WTC11 (cell line): ENCODE measurements at regions not wholly inside any gene's neighbourhood (a gene's known extent, or its start where the extent isn't known, plus 50 kb on each side); places are given as distances from the start of the nearest gene placed in this dataset.
A peak's percentile ranks its signal among the peaks of the same experiment; 100 is the strongest.
"Not testable (repeated sequence)": the region's sequence is repeated elsewhere in the genome, so short reads cannot be mapped to it uniquely, and the experiment has no call there.

Source experiments
- ATAC-seq: fragments of 200-7000 bp; cut with Tn5 transposase; 2 replicates; pipeline ENCODE4 v1.10.0; 2021; ENCODE audit warnings: mild to moderate bottlenecking, moderate library complexity
- CTCF ChIA-PET: fragments of 300-600 bp; sonication (Branson Sonifier 250); formaldehyde crosslinking; loops from one replicate; lab custom pipeline; 2021; ENCODE audit warnings: antibody characterized with exemption; lab: Charles Lee
- POLR2A ChIA-PET: fragments of 350-600 bp; sonication (Branson Sonifier 250); formaldehyde crosslinking; loops from one replicate; lab custom pipeline; 2021; ENCODE audit warnings: antibody characterized with exemption; lab: Charles Lee
- DNase-seq: peaks from one replicate; pipeline ENCODE4 v3.0.0; 2021; ENCODE audit warnings: low spot score
- H3K27ac Mint-ChIP-seq: 2 replicates; pipeline ENCODE4 v1.8.0; 2021; ENCODE audit warnings: mixed read lengths
- H3K27me3 Mint-ChIP-seq: 2 replicates; pipeline ENCODE4 v1.8.0; 2021; ENCODE audit warnings: low read depth, mild to moderate bottlenecking, moderate library complexity, mixed read lengths
- H3K36me3 Mint-ChIP-seq: 2 replicates; pipeline ENCODE4 v1.8.0; 2021; ENCODE audit warnings: mixed read lengths
- H3K4me1 Mint-ChIP-seq: 2 replicates; pipeline ENCODE4 v1.8.0; 2022; ENCODE audit warnings: mixed read lengths
- H3K4me3 Mint-ChIP-seq: 2 replicates; pipeline ENCODE4 v1.8.0; 2021; ENCODE audit warnings: mild to moderate bottlenecking, moderate library complexity, mixed read lengths
- H3K9me3 Mint-ChIP-seq: 2 replicates; pipeline ENCODE4 v1.8.0; 2021; ENCODE audit warnings: mixed read lengths
- AR ChIP-seq: fragments of 250-450 bp; sonication (Bioruptor Pico); IDR thresholded peaks from 2 replicates; pipeline ENCODE4 v1.9.0; 2021; ENCODE audit warnings: mild to moderate bottlenecking
- ATF2 ChIP-seq: sonication (generic); formaldehyde crosslinking; IDR thresholded peaks from 2 replicates; pipeline ENCODE4 v1.8.1; 2022; ENCODE audit warnings: low read depth, missing genetic modification reagents, borderline replicate concordance
- ATF6 ChIP-seq: sonication (generic); formaldehyde crosslinking; IDR thresholded peaks from 2 replicates; pipeline ENCODE4 v1.8.1; 2023; ENCODE audit warnings: mild to moderate bottlenecking, missing genetic modification reagents
- CDX4 ChIP-seq: fragments of 250-450 bp; sonication (Bioruptor Pico); IDR thresholded peaks from 2 replicates; pipeline ENCODE4 v1.9.0; 2021; ENCODE audit warnings: moderate library complexity, mild to moderate bottlenecking, inconsistent platforms, borderline replicate concordance
- ETV6 ChIP-seq: sonication (generic); formaldehyde crosslinking; IDR thresholded peaks from 2 replicates; pipeline ENCODE4 v1.8.1; 2022; ENCODE audit warnings: mild to moderate bottlenecking, missing genetic modification reagents
- HMGXB4 ChIP-seq: sonication (generic); formaldehyde crosslinking; IDR thresholded peaks from 2 replicates; pipeline ENCODE4 v1.8.1; 2023; ENCODE audit warnings: mild to moderate bottlenecking, moderate library complexity, missing genetic modification reagents
- NR1H2 ChIP-seq: sonication (generic); formaldehyde crosslinking; IDR thresholded peaks from 2 replicates; pipeline ENCODE4 v1.9.0; 2021; ENCODE audit warnings: mild to moderate bottlenecking, moderate library complexity, missing genetic modification reagents
- PRRX2 ChIP-seq: fragments of 250-450 bp; sonication (Bioruptor Pico); IDR thresholded peaks from 2 replicates; pipeline ENCODE4 v1.8.0; 2021; ENCODE audit warnings: mild to moderate bottlenecking
- STAT6 ChIP-seq: sonication (generic); formaldehyde crosslinking; conservative IDR thresholded peaks from 2 replicates; pipeline ENCODE4 v1.8.1; 2023; ENCODE audit warnings: mild to moderate bottlenecking, low read depth, missing genetic modification reagents, moderate library complexity
- ZNF219 ChIP-seq: sonication (generic); formaldehyde crosslinking; IDR thresholded peaks from 2 replicates; pipeline ENCODE4 v1.8.0; 2023; ENCODE audit warnings: missing genetic modification reagents, mild to moderate bottlenecking, borderline replicate concordance
- ZNF512 ChIP-seq: sonication (generic); formaldehyde crosslinking; IDR thresholded peaks from 2 replicates; pipeline ENCODE4 v1.8.1; 2022; ENCODE audit warnings: missing genetic modification reagents, borderline replicate concordance

- Mint-ChIP-seq H3K27me3 (peaks cover 60% of the 10 kb centered on the region), H3K27ac (no peak overlapping the region), H3K9me3 (no peaks in the 10 kb centered on the region; the same call in 1 of the 2 replicates), H3K4me1 (peaks cover 6% of the 10 kb centered on the region), H3K4me3 (peak overlapping the region; percentile 68), H3K36me3 (no peaks in the 10 kb centered on the region)
- ChIA-PET POLR2A (no interaction called here), CTCF (no interaction called here)
- no peak for DNase-seq
- peak; percentile 95 for TF ChIP-seq ZNF512 (CRISPR knock-in tag)
- no peak for TF ChIP-seq ATF2
- ATAC-seq = no peak
These were observed 152.4 kb downstream of the ANKRD30BL start for GRCh38 chr2:132009177-132009873.

- H3K36me3 Mint-ChIP-seq, H3K4me1 Mint-ChIP-seq, H3K4me3 Mint-ChIP-seq, DNase-seq, CTCF ChIA-PET, H3K27me3 Mint-ChIP-seq, H3K27ac Mint-ChIP-seq, POLR2A ChIA-PET, ATAC-seq, H3K9me3 Mint-ChIP-seq: not testable (repeated sequence)
These were observed 171.0 kb downstream of the ANKRD30BL start for GRCh38 chr2:131990751-131991150.

GRCh38 chr2:131966671-131967070 is 195.1 kb downstream of the ANKRD30BL start:
- H3K27ac Mint-ChIP-seq, H3K36me3 Mint-ChIP-seq: not testable (repeated sequence)

GRCh38 chr2:131966256-131966655 is 195.5 kb downstream of the ANKRD30BL start:
- H3K27me3 Mint-ChIP-seq = no peaks in the 10 kb centered on the region
- H3K9me3 Mint-ChIP-seq = peaks cover 13% of the 10 kb centered on the region
- DNase-seq = no peak
- H3K4me1 Mint-ChIP-seq = no peaks in the 10 kb centered on the region
- ChIA-PET POLR2A (no interaction called here), CTCF (no interaction called here)
- no peak for ATAC-seq
- H3K27ac Mint-ChIP-seq = no peak overlapping the region
- no peaks in the 10 kb centered on the region for H3K36me3 Mint-ChIP-seq
- no peak overlapping the region for H3K4me3 Mint-ChIP-seq
- TF ChIP-seq ATF6 (CRISPR knock-in tag) (no peak), STAT6 (CRISPR knock-in tag) (no peak), ETV6 (no peak), PRRX2 (CRISPR knock-in tag) (no peak), AR (CRISPR knock-in tag) (no peak), ZNF219 (CRISPR knock-in tag) (no peak), NR1H2 (CRISPR knock-in tag) (no peak), CDX4 (CRISPR knock-in tag) (no peak), HMGXB4 (no peak)

More at GRCh38 chr2:131966671-131967070, 195.1 kb downstream of the ANKRD30BL start:
- H3K4me1 Mint-ChIP-seq, CTCF ChIA-PET, POLR2A ChIA-PET, ATAC-seq, H3K4me3 Mint-ChIP-seq, H3K27me3 Mint-ChIP-seq, DNase-seq: not testable (repeated sequence)
- H3K9me3 Mint-ChIP-seq = peaks cover 13% of the 10 kb centered on the region
